Smooth muscle cell (in vitro differentiated cells): ENCODE measurements at regions not wholly inside any gene's neighbourhood (a gene's known extent, or its start where the extent isn't known, plus 50 kb on each side); places are given as distances from the start of the nearest gene placed in this dataset.
A peak's percentile ranks its signal among the peaks of the same experiment; 100 is the strongest.

Source experiments
- DNase-seq: peaks from one replicate; lab custom pipeline; 2025; ENCODE audit not compliant: unreplicated experiment; lab: John Stamatoyannopoulos, UW
- H2AFZ ChIP-seq: fragments of 200-600 bp; sonication (generic); 2 replicates; pipeline ENCODE4 v1.6.0; 2016; ENCODE audit warnings: antibody characterized with exemption, low read depth, mild to moderate bottlenecking
- H3F3A ChIP-seq: fragments of 200-600 bp; sonication (generic); 2 replicates; pipeline ENCODE4 v1.6.0; 2017; ENCODE audit warnings: antibody characterized with exemption, low read depth
- H3K27ac ChIP-seq: fragments of 200-600 bp; sonication (generic); 2 replicates; pipeline ENCODE4 v1.5.1; 2016; ENCODE audit warnings: low read depth, mild to moderate bottlenecking
- H3K27me3 ChIP-seq: fragments of 200-600 bp; sonication (generic); 2 replicates; pipeline ENCODE4 v1.6.1; 2016; ENCODE audit warnings: low read depth, mild to moderate bottlenecking
- H3K36me3 ChIP-seq: fragments of 200-600 bp; sonication (generic); 2 replicates; pipeline ENCODE4 v1.5.1; 2016; ENCODE audit warnings: low read depth
- H3K4me1 ChIP-seq: fragments of 200-600 bp; sonication (generic); 2 replicates; pipeline ENCODE4 v1.5.1; 2016; ENCODE audit warnings: low read depth
- H3K4me2 ChIP-seq: fragments of 200-600 bp; sonication (generic); 2 replicates; pipeline ENCODE4 v1.6.0; 2016; ENCODE audit warnings: mild to moderate bottlenecking
- H3K4me3 ChIP-seq: fragments of 200-600 bp; sonication (generic); 2 replicates; pipeline ENCODE4 v1.5.1; 2016; ENCODE audit warnings: mild to moderate bottlenecking
- H3K79me2 ChIP-seq: fragments of 200-600 bp; sonication (generic); 2 replicates; pipeline ENCODE4 v1.6.0; 2016; ENCODE audit warnings: low read depth, mild to moderate bottlenecking
- H3K9ac ChIP-seq: fragments of 200-600 bp; sonication (generic); 2 replicates; pipeline ENCODE4 v1.6.0; 2016; ENCODE audit warnings: low read depth
- H3K9me3 ChIP-seq: fragments of 200-600 bp; sonication (generic); replicated peaks from 2 replicates; pipeline ENCODE4 v1.5.1; 2016; ENCODE audit warnings: low read depth
- H4K20me1 ChIP-seq: fragments of 200-600 bp; sonication (generic); 2 replicates; pipeline ENCODE4 v1.6.0; 2016; ENCODE audit warnings: low read depth
- CTCF ChIP-seq: fragments of 200-600 bp; sonication (generic); IDR thresholded peaks from 2 replicates; pipeline ENCODE4 v1.5.1; 2017; ENCODE audit warnings: borderline replicate concordance, mild to moderate bottlenecking, antibody characterized with exemption; ENCODE audit not compliant: insufficient read depth, poor library complexity, severe bottlenecking
- WGBS: methylation state at CpG from one replicate; pipeline ENCODE4 v1.1.7; 2016; ENCODE audit warnings: low lambda C conversion rate; 5-methylcytosine and 5-hydroxymethylcytosine counted together

GRCh38 chr16:66028510-66029216 lies 337.8 kb upstream of the CDH5 start:
- no peak overlapping the region for H3K9ac ChIP-seq
- peak overlapping the region; percentile 29 for H3K4me2 ChIP-seq

GRCh38 chr16:66026787-66027330 lies 339.6 kb upstream of the CDH5 start:
- Histone ChIP-seq H3K79me2 (no peaks in the 10 kb centered on the region), H3K36me3 (no peaks in the 10 kb centered on the region), H3K9ac (no peak overlapping the region), H3K4me2 (no peak overlapping the region), H3K4me1 (no peaks in the 10 kb centered on the region), H2AFZ (no peak overlapping the region), H4K20me1 (no peaks in the 10 kb centered on the region), H3K27me3 (no peaks in the 10 kb centered on the region), H3K27ac (no peak overlapping the region), H3K9me3 (no peaks in the 10 kb centered on the region), H3K4me3 (no peak overlapping the region), H3F3A (no peaks in the 10 kb centered on the region)
- no peak for DNase-seq
- WGBS, result 62% methylated on average over 2 of the region's 2 CpGs
- TF ChIP-seq CTCF, result no peak

More at GRCh38 chr16:66028510-66029216, 337.8 kb upstream of the CDH5 start:
- Histone ChIP-seq H3F3A (no peaks in the 10 kb centered on the region), H3K27me3 (no peaks in the 10 kb centered on the region), H3K27ac (peak overlapping the region; percentile 67), H4K20me1 (no peaks in the 10 kb centered on the region), H3K9me3 (no peaks in the 10 kb centered on the region), H3K36me3 (no peaks in the 10 kb centered on the region), H3K79me2 (no peaks in the 10 kb centered on the region), H2AFZ (no peak overlapping the region), H3K4me1 (no peaks in the 10 kb centered on the region), H3K4me3 (no peak overlapping the region)
- TF ChIP-seq CTCF, result no peak
- no peak for DNase-seq
- WGBS, result 26% methylated on average over 2 of the region's 2 CpGs

DNA sequence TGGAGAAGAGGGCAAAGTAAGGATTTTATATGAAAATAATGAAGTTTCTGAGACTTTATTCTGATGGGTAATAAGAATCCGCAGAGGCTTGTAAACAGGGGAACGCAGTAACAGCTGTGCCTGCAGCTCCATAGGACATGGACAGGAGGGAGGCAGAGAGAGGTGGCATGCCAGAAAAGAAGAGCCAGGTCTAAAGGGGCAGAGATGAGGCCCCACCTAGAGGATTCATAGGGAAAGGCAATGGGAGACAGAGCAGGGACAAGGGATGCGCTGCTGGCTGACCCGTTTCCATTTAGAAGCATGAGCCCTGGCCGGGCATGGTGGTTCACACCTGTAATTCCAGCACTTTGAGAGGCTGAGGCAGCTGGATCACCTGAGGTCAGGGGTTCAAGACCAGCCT lies 340.3 kb upstream of the CDH5 start:
- 77% methylated on average over 5 of the region's 5 CpGs for WGBS

More for the DNA sequence above, 340.3 kb upstream of the CDH5 start:
- H3K4me3 ChIP-seq, result no peak overlapping the region
- no peak overlapping the region for H2AFZ ChIP-seq
- H3K27ac ChIP-seq, result no peak overlapping the region
- no peaks in the 10 kb centered on the region for H3K79me2 ChIP-seq
- H3K27me3 ChIP-seq, result no peaks in the 10 kb centered on the region
- no peaks in the 10 kb centered on the region for H3F3A ChIP-seq
- H4K20me1 ChIP-seq, result no peaks in the 10 kb centered on the region
- no peak overlapping the region for H3K4me2 ChIP-seq
- no peaks in the 10 kb centered on the region for H3K9me3 ChIP-seq
- DNase-seq, result no peak
- no peaks in the 10 kb centered on the region for H3K36me3 ChIP-seq
- peak; percentile 25 for TF ChIP-seq CTCF
- no peak overlapping the region for H3K9ac ChIP-seq
- H3K4me1 ChIP-seq, result no peaks in the 10 kb centered on the region
